WTC11 (cell line): ENCODE measurements at regions not wholly inside any gene's neighbourhood (a gene's known extent, or its start where the extent isn't known, plus 50 kb on each side); places are given as distances from the start of the nearest gene placed in this dataset.

Experiments used
- CBFB ChIP-seq: sonication (generic); formaldehyde crosslinking; IDR thresholded peaks from 2 replicates; pipeline ENCODE4 v1.8.1; 2022; ENCODE audit warnings: mild to moderate bottlenecking, low read depth, missing genetic modification reagents
- FOXJ3 ChIP-seq: sonication (generic); formaldehyde crosslinking; IDR thresholded peaks from 2 replicates; pipeline ENCODE4 v1.9.0; 2021; ENCODE audit warnings: missing genetic modification reagents, mild to moderate bottlenecking, borderline replicate concordance
- FOXK1 ChIP-seq: sonication (generic); formaldehyde crosslinking; IDR thresholded peaks from 2 replicates; pipeline ENCODE4 v1.8.0; 2022; ENCODE audit warnings: mild to moderate bottlenecking, moderate library complexity, missing genetic modification reagents
- JUN ChIP-seq: sonication (generic); formaldehyde crosslinking; IDR thresholded peaks from 2 replicates; pipeline ENCODE4 v1.8.0; 2023; ENCODE audit warnings: mild to moderate bottlenecking, missing genetic modification reagents
- NFE2L1 ChIP-seq: sonication (generic); formaldehyde crosslinking; IDR thresholded peaks from 2 replicates; pipeline ENCODE4 v1.8.1; 2023; ENCODE audit warnings: missing genetic modification reagents
- SMAD3 ChIP-seq: sonication (generic); formaldehyde crosslinking; IDR thresholded peaks from 2 replicates; pipeline ENCODE4 v1.8.0; 2022; ENCODE audit warnings: missing genetic modification reagents, mild to moderate bottlenecking, borderline replicate concordance
- TEAD1 ChIP-seq: sonication (generic); formaldehyde crosslinking; IDR thresholded peaks from 2 replicates; pipeline ENCODE4 v1.8.0; 2022; ENCODE audit warnings: mild to moderate bottlenecking, missing genetic modification reagents
- ZNF121 ChIP-seq: sonication (generic); formaldehyde crosslinking; IDR thresholded peaks from 2 replicates; pipeline ENCODE4 v1.8.0; 2023; ENCODE audit warnings: missing genetic modification reagents
- ZNF671 ChIP-seq: fragments of 250-450 bp; sonication (Bioruptor Pico); IDR thresholded peaks from 2 replicates; pipeline ENCODE4 v1.8.0; 2021; ENCODE audit warnings: mild to moderate bottlenecking
- TF ChIP-seq, protein P1 (sequence below): fragments of 200-600 bp; IDR thresholded peaks from 2 replicates; pipeline ENCODE4 v1.8.0; 2022; ENCODE audit warnings: antibody characterized with exemption
- TF ChIP-seq, protein P2 (sequence below): sonication (generic); formaldehyde crosslinking; IDR thresholded peaks from 2 replicates; pipeline ENCODE4 v1.8.1; 2022; ENCODE audit warnings: low read depth, missing genetic modification reagents, borderline replicate concordance

DNA sequence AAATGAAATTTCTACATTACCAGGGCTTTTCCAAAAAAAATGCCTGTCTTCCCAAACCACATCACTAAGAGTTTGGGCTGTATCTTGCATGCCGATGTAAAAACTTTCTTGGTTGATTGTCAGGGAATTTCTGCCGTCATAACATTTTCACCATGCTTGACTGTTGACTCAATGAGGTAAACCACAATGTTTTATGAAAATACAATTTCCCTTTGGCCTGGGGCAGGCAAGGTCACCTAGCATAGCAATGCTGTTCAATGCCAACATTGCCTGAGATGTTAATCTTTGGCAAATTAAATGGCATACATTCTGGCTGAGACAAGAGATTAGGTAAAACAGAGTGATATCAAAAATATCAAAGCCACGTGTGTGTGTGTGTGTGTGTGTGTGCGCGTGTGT lies 137.1 kb upstream of the TBL1X start:
- TF ChIP-seq ZNF671 (CRISPR knock-in tag) (no peak), ZNF121 (CRISPR knock-in tag) (no peak), FOXJ3 (CRISPR knock-in tag) (no peak), SMAD3 (CRISPR knock-in tag) (no peak), JUN (CRISPR knock-in tag) (no peak), FOXK1 (CRISPR knock-in tag) (no peak), TEAD1 (CRISPR knock-in tag) (no peak), NFE2L1 (no peak), CBFB (no peak)
- TF ChIP-seq, protein P1, sequence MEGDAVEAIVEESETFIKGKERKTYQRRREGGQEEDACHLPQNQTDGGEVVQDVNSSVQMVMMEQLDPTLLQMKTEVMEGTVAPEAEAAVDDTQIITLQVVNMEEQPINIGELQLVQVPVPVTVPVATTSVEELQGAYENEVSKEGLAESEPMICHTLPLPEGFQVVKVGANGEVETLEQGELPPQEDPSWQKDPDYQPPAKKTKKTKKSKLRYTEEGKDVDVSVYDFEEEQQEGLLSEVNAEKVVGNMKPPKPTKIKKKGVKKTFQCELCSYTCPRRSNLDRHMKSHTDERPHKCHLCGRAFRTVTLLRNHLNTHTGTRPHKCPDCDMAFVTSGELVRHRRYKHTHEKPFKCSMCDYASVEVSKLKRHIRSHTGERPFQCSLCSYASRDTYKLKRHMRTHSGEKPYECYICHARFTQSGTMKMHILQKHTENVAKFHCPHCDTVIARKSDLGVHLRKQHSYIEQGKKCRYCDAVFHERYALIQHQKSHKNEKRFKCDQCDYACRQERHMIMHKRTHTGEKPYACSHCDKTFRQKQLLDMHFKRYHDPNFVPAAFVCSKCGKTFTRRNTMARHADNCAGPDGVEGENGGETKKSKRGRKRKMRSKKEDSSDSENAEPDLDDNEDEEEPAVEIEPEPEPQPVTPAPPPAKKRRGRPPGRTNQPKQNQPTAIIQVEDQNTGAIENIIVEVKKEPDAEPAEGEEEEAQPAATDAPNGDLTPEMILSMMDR = no peak
- TF ChIP-seq, protein P2, sequence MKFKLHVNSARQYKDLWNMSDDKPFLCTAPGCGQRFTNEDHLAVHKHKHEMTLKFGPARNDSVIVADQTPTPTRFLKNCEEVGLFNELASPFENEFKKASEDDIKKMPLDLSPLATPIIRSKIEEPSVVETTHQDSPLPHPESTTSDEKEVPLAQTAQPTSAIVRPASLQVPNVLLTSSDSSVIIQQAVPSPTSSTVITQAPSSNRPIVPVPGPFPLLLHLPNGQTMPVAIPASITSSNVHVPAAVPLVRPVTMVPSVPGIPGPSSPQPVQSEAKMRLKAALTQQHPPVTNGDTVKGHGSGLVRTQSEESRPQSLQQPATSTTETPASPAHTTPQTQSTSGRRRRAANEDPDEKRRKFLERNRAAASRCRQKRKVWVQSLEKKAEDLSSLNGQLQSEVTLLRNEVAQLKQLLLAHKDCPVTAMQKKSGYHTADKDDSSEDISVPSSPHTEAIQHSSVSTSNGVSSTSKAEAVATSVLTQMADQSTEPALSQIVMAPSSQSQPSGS (CRISPR knock-in tag) = no peak
